ENCODE measurements at regions not wholly inside any gene's neighbourhood (a gene's known extent, or its start where the extent isn't known, plus 50 kb on each side); places are given as distances from the start of the nearest gene placed in this dataset.

GRCh38 chr3:159007331-159007730 is 205.5 kb downstream of the MFSD1 start:
- Histone ChIP-seq H3K4me3 (ENCODE audit: low read length) (no peak overlapping the region), H3K27me3 (ENCODE audit: insufficient read depth, low read depth, low read length) (no peaks in the 10 kb centered on the region), H3K79me2 (replicated peaks; ENCODE audit: insufficient read depth, low read length) (no peaks in the 10 kb centered on the region), H4K20me1 (ENCODE audit: insufficient read depth) (no peaks in the 10 kb centered on the region), H2AFZ (ENCODE audit: low read depth, low read length) (no peak overlapping the region), H3F3A (ENCODE audit: insufficient read depth, low read length, poor library complexity, severe bottlenecking) (no peaks in the 10 kb centered on the region), H3K9me3 (ENCODE audit: low read length) (no peaks in the 10 kb centered on the region), H3K36me3 (ENCODE audit: insufficient read depth, low read length) (no peaks in the 10 kb centered on the region), H3K4me2 (ENCODE audit: low read length) (no peak overlapping the region), H3K9me2 (ENCODE audit: insufficient read depth, low read length) (no peaks in the 10 kb centered on the region), H3K9ac (ENCODE audit: low read length) (no peak overlapping the region), H3K27ac (ENCODE audit: low read length) (no peak overlapping the region)
- TF ChIP-seq EP300 (conservative IDR thresholded peaks at IDR 0.05; ENCODE audit: poor library complexity, severe bottlenecking), result no peak
- TF ChIP-seq, protein P1, sequence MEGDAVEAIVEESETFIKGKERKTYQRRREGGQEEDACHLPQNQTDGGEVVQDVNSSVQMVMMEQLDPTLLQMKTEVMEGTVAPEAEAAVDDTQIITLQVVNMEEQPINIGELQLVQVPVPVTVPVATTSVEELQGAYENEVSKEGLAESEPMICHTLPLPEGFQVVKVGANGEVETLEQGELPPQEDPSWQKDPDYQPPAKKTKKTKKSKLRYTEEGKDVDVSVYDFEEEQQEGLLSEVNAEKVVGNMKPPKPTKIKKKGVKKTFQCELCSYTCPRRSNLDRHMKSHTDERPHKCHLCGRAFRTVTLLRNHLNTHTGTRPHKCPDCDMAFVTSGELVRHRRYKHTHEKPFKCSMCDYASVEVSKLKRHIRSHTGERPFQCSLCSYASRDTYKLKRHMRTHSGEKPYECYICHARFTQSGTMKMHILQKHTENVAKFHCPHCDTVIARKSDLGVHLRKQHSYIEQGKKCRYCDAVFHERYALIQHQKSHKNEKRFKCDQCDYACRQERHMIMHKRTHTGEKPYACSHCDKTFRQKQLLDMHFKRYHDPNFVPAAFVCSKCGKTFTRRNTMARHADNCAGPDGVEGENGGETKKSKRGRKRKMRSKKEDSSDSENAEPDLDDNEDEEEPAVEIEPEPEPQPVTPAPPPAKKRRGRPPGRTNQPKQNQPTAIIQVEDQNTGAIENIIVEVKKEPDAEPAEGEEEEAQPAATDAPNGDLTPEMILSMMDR (IDR thresholded peaks at IDR 0.05; ENCODE audit: poor library complexity, severe bottlenecking), result no peak
- no peak for TF ChIP-seq POLR2AphosphoS5 (IDR thresholded peaks at IDR 0.05)
- TF ChIP-seq EZH2 (IDR thresholded peaks at IDR 0.05; ENCODE audit: borderline replicate concordance, insufficient read depth, low read length, poor library complexity, severe bottlenecking), result no peak
- no peak for TF ChIP-seq REST (IDR thresholded peaks at IDR 0.05; ENCODE audit: borderline replicate concordance)
- TF ChIP-seq TAF1 (IDR thresholded peaks at IDR 0.05; ENCODE audit: low read depth), result no peak
- TF ChIP-seq RAD21 (conservative IDR thresholded peaks at IDR 0.05), result no peak
- no peak for TF ChIP-seq SMC3 (conservative IDR thresholded peaks at IDR 0.05; ENCODE audit: poor library complexity)
- no peak for TF ChIP-seq MXI1 (conservative IDR thresholded peaks at IDR 0.05; ENCODE audit: poor library complexity, severe bottlenecking)

GRCh38 chr3:159008401-159008800 is 206.5 kb downstream of the MFSD1 start:
- Histone ChIP-seq H4K20me1 (ENCODE audit: insufficient read depth) (no peaks in the 10 kb centered on the region), H3K79me2 (replicated peaks; ENCODE audit: insufficient read depth, low read length) (no peaks in the 10 kb centered on the region), H3K27me3 (ENCODE audit: insufficient read depth, low read depth, low read length) (no peaks in the 10 kb centered on the region), H3K4me3 (ENCODE audit: low read length) (no peak overlapping the region), H2AFZ (ENCODE audit: low read depth, low read length) (no peak overlapping the region), H3K27ac (ENCODE audit: low read length) (no peak overlapping the region), H3K9me3 (ENCODE audit: low read length) (no peaks in the 10 kb centered on the region), H3F3A (ENCODE audit: insufficient read depth, low read length, poor library complexity, severe bottlenecking) (no peaks in the 10 kb centered on the region), H3K9me2 (ENCODE audit: insufficient read depth, low read length) (no peaks in the 10 kb centered on the region), H3K9ac (ENCODE audit: low read length) (no peak overlapping the region), H3K4me2 (ENCODE audit: low read length) (no peak overlapping the region), H3K36me3 (ENCODE audit: insufficient read depth, low read length) (no peaks in the 10 kb centered on the region)
- TF ChIP-seq MXI1 (conservative IDR thresholded peaks at IDR 0.05; ENCODE audit: poor library complexity, severe bottlenecking), result no peak
- no peak for TF ChIP-seq EZH2 (IDR thresholded peaks at IDR 0.05; ENCODE audit: borderline replicate concordance, insufficient read depth, low read length, poor library complexity, severe bottlenecking)
- TF ChIP-seq POLR2AphosphoS5 (IDR thresholded peaks at IDR 0.05), result no peak
- no peak for TF ChIP-seq RAD21 (conservative IDR thresholded peaks at IDR 0.05)
- TF ChIP-seq SMC3 (conservative IDR thresholded peaks at IDR 0.05; ENCODE audit: poor library complexity), result no peak
- no peak for TF ChIP-seq REST (IDR thresholded peaks at IDR 0.05; ENCODE audit: borderline replicate concordance)
- TF ChIP-seq EP300 (conservative IDR thresholded peaks at IDR 0.05; ENCODE audit: poor library complexity, severe bottlenecking), result no peak
- no peak for TF ChIP-seq TAF1 (IDR thresholded peaks at IDR 0.05; ENCODE audit: low read depth)
- TF ChIP-seq, protein P1 (IDR thresholded peaks at IDR 0.05; ENCODE audit: poor library complexity, severe bottlenecking), result no peak

Measured in neural cell (in vitro differentiated cells).